ENCODE measurements at regions not wholly inside any gene's neighbourhood (a gene's known extent, or its start where the extent isn't known, plus 50 kb on each side); places are given as distances from the start of the nearest gene placed in this dataset.

DNA sequence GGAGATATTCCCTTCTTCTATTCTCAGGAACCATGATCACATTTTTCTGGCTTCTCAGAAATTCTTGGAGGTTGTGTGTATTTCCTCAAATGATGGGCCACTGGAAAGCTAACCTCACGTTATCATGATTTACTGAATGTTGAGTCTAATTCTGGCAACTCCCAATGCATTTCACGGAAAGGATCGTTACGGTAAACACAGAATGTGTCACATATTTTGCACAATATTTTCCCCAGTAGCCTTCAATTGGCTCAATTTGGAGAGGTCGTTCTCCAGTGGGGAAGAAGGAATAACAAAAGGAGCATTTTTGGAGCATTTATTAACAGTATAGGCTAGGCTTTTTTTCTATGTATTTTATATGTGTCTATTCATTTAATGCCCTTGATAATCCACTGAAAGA lies 450.3 kb downstream of the HAPSTR1 start:
- TF ChIP-seq CTCF (IDR thresholded peaks at IDR 0.05; ENCODE audit: borderline replicate concordance, extremely low read depth, low read length, poor library complexity, severe bottlenecking) (no peak), EZH2 (IDR thresholded peaks at IDR 0.05; ENCODE audit: borderline replicate concordance, low read depth, low read length, severe bottlenecking) (no peak)

Data from DND-41 (cell line).